AG20443 (cell line): ENCODE measurements at regions not wholly inside any gene's neighbourhood (a gene's known extent, or its start where the extent isn't known, plus 50 kb on each side); places are given as distances from the start of the nearest gene placed in this dataset.
"Not testable (repeated sequence)": the region's sequence is repeated elsewhere in the genome, so short reads cannot be mapped to it uniquely, and the experiment has no call there.

Source experiments
- DNase-seq: peaks from one replicate; pipeline ENCODE4 v3.0.0; 2012; ENCODE audit warnings: low spot score, mixed read lengths

- not testable (repeated sequence) for DNase-seq
These were observed 450.7 kb downstream of the ZNF33B start for GRCh38 chr10:42187501-42188195.

GRCh38 chr10:42177793-42178689, 460.3 kb downstream of the ZNF33B start:
- not testable (repeated sequence) for DNase-seq

- peak; percentile 9 for DNase-seq
These were observed 461.1 kb downstream of the ZNF33B start for GRCh38 chr10:42177077-42177792.

GRCh38 chr10:42150428-42151061, 487.8 kb downstream of the ZNF33B start:
- no peak for DNase-seq

GRCh38 chr10:42149722-42150427, 488.5 kb downstream of the ZNF33B start:
- peak; percentile 2 for DNase-seq

- DNase-seq, result peak; percentile 4
These were observed 489.2 kb downstream of the ZNF33B start for GRCh38 chr10:42149027-42149700.

- DNase-seq, result not testable (repeated sequence)
These were observed 492.2 kb downstream of the ZNF33B start for GRCh38 chr10:42146165-42146564.

GRCh38 chr10:42138023-42138422, 500.3 kb downstream of the ZNF33B start:
- DNase-seq, result not testable (repeated sequence)

GRCh38 chr10:42113158-42113450, 525.3 kb downstream of the ZNF33B start:
- no peak for DNase-seq

- no peak for DNase-seq
These were observed 525.8 kb downstream of the ZNF33B start for GRCh38 chr10:42112331-42113157.

- no peak for DNase-seq
These were observed 526.6 kb downstream of the ZNF33B start for GRCh38 chr10:42111661-42112330.

GRCh38 chr10:42111076-42111475, 527.3 kb downstream of the ZNF33B start:
- DNase-seq, result no peak
